Esophagus squamous epithelium (tissue), 5 donors: ENCODE measurements at regions not wholly inside any gene's neighbourhood (a gene's known extent, or its start where the extent isn't known, plus 50 kb on each side); places are given as distances from the start of the nearest gene placed in this dataset.

Source experiments
- DNase-seq: peaks from one replicate; lab custom pipeline; 2025; lab: John Stamatoyannopoulos, UW
- H3K27ac ChIP-seq, 4 donors: fragments of 200-600 bp; sonication (generic); one replicate each; pipeline ENCODE4 v1.5.1; 2016 to 2019; ENCODE audit warnings: mild to moderate bottlenecking in 1 of 4
- H3K27me3 ChIP-seq, 4 donors: fragments of 200-600 bp; sonication (generic); 1 replicate in 3 of 4; 2 replicates in 1 of 4; pipeline versions ENCODE4 v1.5.1 to v1.6.0; 2017 to 2021; ENCODE audit warnings: antibody characterized with exemption in 1 of 4
- H3K36me3 ChIP-seq, 3 donors: fragments of 200-600 bp; sonication (generic); one replicate each; pipeline ENCODE4 v1.5.1; 2016 to 2019
- H3K4me1 ChIP-seq, 3 donors: fragments of 200-600 bp; sonication (generic); one replicate each; pipeline ENCODE4 v1.5.1; 2017 to 2019
- H3K4me3 ChIP-seq, 4 donors: fragments of 200-600 bp; sonication (generic); 1 replicate in 3 of 4; 2 replicates in 1 of 4; pipeline ENCODE4 v1.5.1; 2016 to 2019; ENCODE audit warnings: mild to moderate bottlenecking in 2 of 4, moderate library complexity in 1 of 4
- H3K9me3 ChIP-seq, 3 donors: fragments of 200-600 bp; sonication (generic); one replicate each; pipeline ENCODE4 v1.5.1; 2016 to 2019
- CTCF ChIP-seq, 6 experiments: fragments of 450-650 bp in 4 of 6; fragments of 200-600 bp in 2 of 6; sonication (generic) in 2 of 6; IDR thresholded peaks; one replicate each; pipeline ENCODE4 v1.5.1; 2016 to 2019; ENCODE audit warnings: antibody characterized with exemption in 6 of 6, mild to moderate bottlenecking in 4 of 6, moderate library complexity in 4 of 6
- POLR2A ChIP-seq, 4 donors: fragments of 450-650 bp; IDR thresholded peaks; one replicate each; pipeline ENCODE4 v1.6.1; 2017; ENCODE audit warnings: antibody characterized with exemption in 4 of 4, mild to moderate bottlenecking in 4 of 4, moderate library complexity in 3 of 4
- WGBS, 2 donors: methylation state at CpG; one replicate each; pipeline ENCODE4 v1.1.5; 2018; 5-methylcytosine and 5-hydroxymethylcytosine counted together
- intact Hi-C: fragments of 100-400 bp; cut with DNase I; formaldehyde crosslinking; loops from one replicate; pipeline ENCODE4 v1.15.0; 2022
- donor health status: DM: yes; HTN: yes; CAD: no.

- H3K9me3 ChIP-seq = no peaks in the 10 kb centered on the region
- H3K4me1 ChIP-seq = no peaks in the 10 kb centered on the region
- intact Hi-C loops = no loop called here
- WGBS, 2 donors = 38 to 50% methylated on average over 1 of the region's 1 CpG
- H3K4me3 ChIP-seq = no peak overlapping the region
- no peaks in the 10 kb centered on the region for H3K36me3 ChIP-seq
- H3K27ac ChIP-seq = no peak overlapping the region
- no peak for DNase-seq
- TF ChIP-seq CTCF (IDR thresholded peaks at IDR 0.05) (no peak), POLR2A (IDR thresholded peaks at IDR 0.05) (no peak)
- H3K27me3 ChIP-seq = no peaks in the 10 kb centered on the region
Measured at GRCh38 chr4:137934911-137935310, 307.2 kb downstream of the SLC7A11 start.

DNA sequence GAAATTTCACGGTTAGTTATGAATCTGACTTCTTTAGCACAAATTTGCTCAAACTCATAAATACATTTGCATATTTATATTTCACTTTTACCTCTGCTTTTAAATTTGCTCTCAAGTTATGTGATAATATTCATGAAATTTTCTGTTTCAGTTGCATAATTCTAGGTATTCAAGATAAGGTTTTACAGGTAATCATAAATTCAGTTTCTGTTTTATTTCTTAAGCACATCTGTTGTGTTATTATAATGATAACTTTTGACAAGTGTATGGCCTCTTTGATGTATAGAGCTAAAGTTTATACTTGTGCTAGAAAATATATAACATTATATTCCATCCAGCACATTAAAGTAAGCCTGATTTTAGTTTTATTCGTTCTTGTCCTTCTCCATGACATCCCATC lies 308.1 kb downstream of the SLC7A11 start:
- TF ChIP-seq CTCF (IDR thresholded peaks at IDR 0.05) (no peak), POLR2A (IDR thresholded peaks at IDR 0.05) (no peak)
- 65 to 86% methylated on average over 2 of the region's 2 CpGs for WGBS, 2 donors
- no peak overlapping the region for H3K27ac ChIP-seq
- DNase-seq = no peak
- no peaks in the 10 kb centered on the region for H3K9me3 ChIP-seq
- H3K27me3 ChIP-seq = no peaks in the 10 kb centered on the region
- H3K4me1 ChIP-seq = no peaks in the 10 kb centered on the region
- no peaks in the 10 kb centered on the region for H3K36me3 ChIP-seq
- intact Hi-C loops = no loop called here
- no peak overlapping the region for H3K4me3 ChIP-seq

GRCh38 chr4:137927972-137928371 lies 314.2 kb downstream of the SLC7A11 start:
- no peaks in the 10 kb centered on the region for H3K4me1 ChIP-seq
- H3K9me3 ChIP-seq = no peaks in the 10 kb centered on the region
- no peaks in the 10 kb centered on the region for H3K36me3 ChIP-seq
- intact Hi-C loops = no loop called here
- 48 to 68% methylated on average over 1 of the region's 1 CpG for WGBS, 2 donors
- no peak overlapping the region for H3K4me3 ChIP-seq
- TF ChIP-seq POLR2A (IDR thresholded peaks at IDR 0.05) (no peak), CTCF (IDR thresholded peaks at IDR 0.05) (no peak)
- DNase-seq = no peak
- H3K27ac ChIP-seq = no peak overlapping the region
- no peaks in the 10 kb centered on the region for H3K27me3 ChIP-seq

DNA sequence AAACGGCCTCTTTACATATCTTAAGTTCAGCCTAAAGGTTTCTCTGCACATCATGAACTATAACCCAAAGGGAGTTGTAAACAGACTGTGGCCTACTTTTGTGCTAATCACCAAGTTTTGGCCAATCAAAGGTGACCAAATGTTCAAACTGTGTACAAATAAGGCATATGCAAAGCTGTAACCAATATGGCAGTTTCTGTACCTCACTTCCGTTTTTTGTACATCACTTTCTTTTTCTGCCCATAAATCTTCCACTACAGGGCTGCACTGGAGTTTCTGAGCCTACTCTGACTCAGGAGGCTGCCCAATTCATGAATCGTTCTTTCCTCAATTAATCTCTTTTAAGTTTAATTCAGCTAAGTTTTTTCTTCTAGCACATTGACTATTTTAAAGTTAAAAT lies 318.7 kb downstream of the SLC7A11 start:
- 84 to 88% methylated on average over 3 of the region's 3 CpGs for WGBS, 2 donors
- Histone ChIP-seq H3K4me1 (no peaks in the 10 kb centered on the region), H3K27me3 (no peaks in the 10 kb centered on the region), H3K27ac (no peak overlapping the region), H3K4me3 (no peak overlapping the region), H3K9me3 (no peaks in the 10 kb centered on the region), H3K36me3 (no peaks in the 10 kb centered on the region)
- no peak for DNase-seq
- TF ChIP-seq CTCF (IDR thresholded peaks at IDR 0.05) (no peak), POLR2A (IDR thresholded peaks at IDR 0.05) (no peak)
- intact Hi-C loops = no loop called here

GRCh38 chr4:137922721-137923120 lies 319.4 kb downstream of the SLC7A11 start:
- Histone ChIP-seq H3K36me3 (no peaks in the 10 kb centered on the region), H3K27me3 (no peaks in the 10 kb centered on the region), H3K4me3 (no peak overlapping the region), H3K27ac (no peak overlapping the region), H3K9me3 (no peaks in the 10 kb centered on the region), H3K4me1 (no peaks in the 10 kb centered on the region)
- TF ChIP-seq POLR2A (IDR thresholded peaks at IDR 0.05) = no peak
- no peak for TF ChIP-seq CTCF (IDR thresholded peaks at IDR 0.05)
- 80 to 83% methylated on average over 3 of the region's 3 CpGs for WGBS, 2 donors
- no peak for DNase-seq
- intact Hi-C loops = no loop called here
